Liver (tissue), 8 donors: ENCODE measurements at regions not wholly inside any gene's neighbourhood (a gene's known extent, or its start where the extent isn't known, plus 50 kb on each side); places are given as distances from the start of the nearest gene placed in this dataset.

ENCODE experiments used
- DNase-seq: peaks from one replicate; pipeline ENCODE4 v3.0.0-alpha.2; 2017; ENCODE audit warnings: low spot score
- H3K27ac ChIP-seq, 2 donors: one replicate each; pipeline ENCODE4 v1.7.0; 2013; ENCODE audit warnings: inconsistent platforms in 2 of 2, low read length in 2 of 2, control low read depth in 1 of 2, low read depth in 1 of 2, mild to moderate bottlenecking in 1 of 2
- H3K27me3 ChIP-seq, 4 donors: one replicate each; pipeline versions ENCODE4 v1.6.1 to v1.7.0; 2013; ENCODE audit warnings: low read length in 3 of 4, inconsistent platforms in 1 of 4, mild to moderate bottlenecking in 1 of 4, moderate library complexity in 1 of 4; ENCODE audit not compliant: control insufficient read depth in 4 of 4, insufficient read depth in 4 of 4
- H3K36me3 ChIP-seq, 4 donors: one replicate each; pipeline versions ENCODE4 v1.6.1 to v1.7.0; 2013; ENCODE audit warnings: low read length in 3 of 4, mild to moderate bottlenecking in 3 of 4, low read depth in 1 of 4, moderate library complexity in 1 of 4; ENCODE audit not compliant: control insufficient read depth in 4 of 4, insufficient read depth in 3 of 4
- H3K4me1 ChIP-seq, 4 donors: one replicate each; pipeline versions ENCODE4 v1.6.1 to v1.7.0; 2013; ENCODE audit warnings: low read length in 3 of 4, mild to moderate bottlenecking in 3 of 4, moderate library complexity in 1 of 4; ENCODE audit not compliant: control insufficient read depth in 4 of 4, insufficient read depth in 4 of 4
- H3K4me3 ChIP-seq, 3 donors: one replicate each; pipeline versions ENCODE4 v1.6.1 to v1.7.0; 2013; ENCODE audit warnings: low read length in 3 of 3, control low read depth in 1 of 3, low read depth in 1 of 3, mild to moderate bottlenecking in 1 of 3
- H3K9ac ChIP-seq, 2 donors: one replicate each; pipeline ENCODE4 v1.7.0; 2013; ENCODE audit warnings: low read length in 2 of 2, mild to moderate bottlenecking in 2 of 2, moderate library complexity in 2 of 2, control low read depth in 1 of 2, low read depth in 1 of 2
- H3K9me3 ChIP-seq, 4 donors: one replicate each; pipeline versions ENCODE4 v1.6.1 to v1.7.0; 2013; ENCODE audit warnings: low read length in 3 of 4; ENCODE audit not compliant: control insufficient read depth in 4 of 4
- ATF3 ChIP-seq: IDR thresholded peaks from 2 replicates; pipeline ENCODE4 v1.6.1; 2016; ENCODE audit warnings: antibody characterized with exemption
- CTCF ChIP-seq: fragments of 150-350 bp; IDR thresholded peaks from 2 replicates; pipeline ENCODE4 v1.5.1; 2017; ENCODE audit warnings: improper control_type of control experiment, low read depth, low read length; ENCODE audit not compliant: missing input control
- FOXA1 ChIP-seq: IDR thresholded peaks from 2 replicates; pipeline ENCODE4 v1.6.1; 2016; ENCODE audit warnings: antibody characterized with exemption
- FOXA2 ChIP-seq: IDR thresholded peaks from 2 replicates; pipeline ENCODE4 v1.6.1; 2016; ENCODE audit warnings: antibody characterized with exemption
- GABPA ChIP-seq, 2 donors: IDR thresholded peaks in 1 of 2; conservative IDR thresholded peaks in 1 of 2; 2 replicates each; pipeline ENCODE4 v1.6.1; 2016; ENCODE audit warnings: antibody characterized with exemption in 2 of 2, mild to moderate bottlenecking in 1 of 2, moderate library complexity in 1 of 2
- HNF4A ChIP-seq, 2 donors: conservative IDR thresholded peaks; 2 replicates each; pipeline ENCODE4 v1.6.1; 2016; ENCODE audit warnings: antibody characterized with exemption in 2 of 2, mild to moderate bottlenecking in 2 of 2
- HNF4G ChIP-seq: IDR thresholded peaks from 2 replicates; pipeline ENCODE4 v1.6.1; 2016; ENCODE audit warnings: antibody characterized with exemption
- JUND ChIP-seq, 2 donors: IDR thresholded peaks; 2 replicates each; pipeline ENCODE4 v1.6.1; 2016; ENCODE audit warnings: antibody characterized with exemption in 2 of 2
- MAX ChIP-seq: IDR thresholded peaks from 2 replicates; pipeline ENCODE4 v1.6.1; 2016; ENCODE audit warnings: antibody characterized with exemption
- NR2F2 ChIP-seq: IDR thresholded peaks from 2 replicates; pipeline ENCODE4 v1.6.1; 2016; ENCODE audit warnings: antibody characterized with exemption
- RAD21 ChIP-seq, 2 donors: IDR thresholded peaks; 2 replicates each; pipeline ENCODE4 v1.6.1; 2016; ENCODE audit warnings: antibody characterized with exemption in 2 of 2, mild to moderate bottlenecking in 2 of 2
- REST ChIP-seq: IDR thresholded peaks from 2 replicates; pipeline ENCODE4 v1.6.1; 2016; ENCODE audit warnings: antibody characterized with exemption, mild to moderate bottlenecking
- RXRA ChIP-seq, 2 donors: IDR thresholded peaks; 2 replicates each; pipeline ENCODE4 v1.6.1; 2017 to 2018; ENCODE audit warnings: antibody characterized with exemption in 2 of 2, mild to moderate bottlenecking in 1 of 2
- SP1 ChIP-seq: IDR thresholded peaks from 2 replicates; pipeline ENCODE4 v1.6.1; 2018; ENCODE audit warnings: antibody characterized with exemption, mild to moderate bottlenecking
- TAF1 ChIP-seq: conservative IDR thresholded peaks from 2 replicates; pipeline ENCODE4 v1.6.1; 2016; ENCODE audit warnings: antibody characterized with exemption, mild to moderate bottlenecking
- YY1 ChIP-seq: IDR thresholded peaks from 2 replicates; pipeline ENCODE4 v1.6.1; 2016; ENCODE audit warnings: antibody characterized with exemption, mild to moderate bottlenecking
- ZBTB33 ChIP-seq: IDR thresholded peaks from 2 replicates; pipeline ENCODE4 v1.6.1; 2016; ENCODE audit warnings: antibody characterized with exemption
- WGBS: extraction: QIAGEN DNeasy Blood & Tissue Kit; methylation state at CpG from one replicate; pipeline ENCODE4 v1.1.7; 2013; 5-methylcytosine and 5-hydroxymethylcytosine counted together
- donor health status: healthy.
- donor health status: healthy.
- donor health status: healthy.
- donor health status: healthy.
- donor health status: healthy.

GRCh38 chr1:221015159-221015790, 136.0 kb downstream of the HLX start:
- H3K4me3 ChIP-seq, result no peak overlapping the region
- no peaks in the 10 kb centered on the region for H3K27me3 ChIP-seq
- DNase-seq, result no peak
- H3K9ac ChIP-seq, result no peak overlapping the region
- 88% methylated on average over 5 of the region's 5 CpGs for WGBS
- H3K27ac ChIP-seq, result no peak overlapping the region
- H3K9me3 ChIP-seq, result no peaks in the 10 kb centered on the region
- TF ChIP-seq FOXA2 (no peak), ZBTB33 (no peak), MAX (no peak), YY1 (no peak), REST (no peak), CTCF (no peak), NR2F2 (no peak), SP1 (no peak), FOXA1 (no peak), HNF4G (no peak), TAF1 (no peak), RAD21 (IDR thresholded peaks at IDR 0.05) (no peak), RXRA (IDR thresholded peaks at IDR 0.05) (no peak), GABPA (IDR thresholded peaks at IDR 0.05 in 1 of 2, conservative IDR thresholded peaks at IDR 0.05 in 1 of 2) (no peak), ATF3 (no peak), HNF4A (conservative IDR thresholded peaks at IDR 0.05) (no peak)
- H3K36me3 ChIP-seq, result no peaks in the 10 kb centered on the region
- H3K4me1 ChIP-seq, result no peaks in the 10 kb centered on the region

GRCh38 chr1:221016751-221017150, 137.5 kb downstream of the HLX start:
- no peak overlapping the region for H3K27ac ChIP-seq
- H3K36me3 ChIP-seq, result no peaks in the 10 kb centered on the region
- no peak for DNase-seq
- H3K27me3 ChIP-seq, result no peaks in the 10 kb centered on the region
- no peaks in the 10 kb centered on the region for H3K9me3 ChIP-seq
- no peaks in the 10 kb centered on the region for H3K4me1 ChIP-seq
- no peak overlapping the region for H3K4me3 ChIP-seq
- no peak overlapping the region for H3K9ac ChIP-seq
- no peak for TF ChIP-seq REST
- TF ChIP-seq NR2F2, result no peak
- no peak for TF ChIP-seq CTCF
- no peak for TF ChIP-seq JUND (IDR thresholded peaks at IDR 0.05)
- no peak for TF ChIP-seq MAX
